ENCODE measurements at regions not wholly inside any gene's neighbourhood (a gene's known extent, or its start where the extent isn't known, plus 50 kb on each side); places are given as distances from the start of the nearest gene placed in this dataset.

- DNase-seq (ENCODE audit: low read depth) = no peak
- TF ChIP-seq CTCF (conservative IDR thresholded peaks at IDR 0.05; ENCODE audit: low read depth, low read length) = no peak
- H3K4me3 ChIP-seq (ENCODE audit: low read depth, low read length) = no peak overlapping the region
Measured at GRCh38 chr7:94169682-94170081, 165.5 kb upstream of the BET1 start.

- no peak overlapping the region for H3K4me3 ChIP-seq (ENCODE audit: low read depth, low read length)
- no peak for TF ChIP-seq CTCF (conservative IDR thresholded peaks at IDR 0.05; ENCODE audit: low read depth, low read length)
- no peak for DNase-seq (ENCODE audit: low read depth)
Measured at GRCh38 chr7:94170836-94171235, 166.7 kb upstream of the BET1 start.

- H3K4me3 ChIP-seq (ENCODE audit: low read depth, low read length) = no peak overlapping the region
- no peak for DNase-seq (ENCODE audit: low read depth)
- TF ChIP-seq CTCF (conservative IDR thresholded peaks at IDR 0.05; ENCODE audit: low read depth, low read length) = no peak
Measured at GRCh38 chr7:94173436-94173835, 169.3 kb upstream of the BET1 start.

- DNase-seq (ENCODE audit: low read depth) = no peak
- H3K4me3 ChIP-seq (ENCODE audit: low read depth, low read length) = no peak overlapping the region
- no peak for TF ChIP-seq CTCF (conservative IDR thresholded peaks at IDR 0.05; ENCODE audit: low read depth, low read length)
Measured at GRCh38 chr7:94174375-94174774, 170.2 kb upstream of the BET1 start.

- no peak for TF ChIP-seq CTCF (conservative IDR thresholded peaks at IDR 0.05; ENCODE audit: low read depth, low read length)
- DNase-seq (ENCODE audit: low read depth) = no peak
- H3K4me3 ChIP-seq (ENCODE audit: low read depth, low read length) = no peak overlapping the region
Measured at GRCh38 chr7:94174956-94175355, 170.8 kb upstream of the BET1 start.

GRCh38 chr7:94176694-94177200 is 172.6 kb upstream of the BET1 start:
- H3K4me3 ChIP-seq (ENCODE audit: low read depth, low read length) = no peak overlapping the region
- no peak for DNase-seq (ENCODE audit: low read depth)
- TF ChIP-seq CTCF (conservative IDR thresholded peaks at IDR 0.05; ENCODE audit: low read depth, low read length) = no peak

GRCh38 chr7:94177441-94177840 is 173.3 kb upstream of the BET1 start:
- no peak for DNase-seq (ENCODE audit: low read depth)
- TF ChIP-seq CTCF (conservative IDR thresholded peaks at IDR 0.05; ENCODE audit: low read depth, low read length) = no peak
- no peak overlapping the region for H3K4me3 ChIP-seq (ENCODE audit: low read depth, low read length)

All from epithelial cell of proximal tubule (primary cell).